GM19043 (cell line): ENCODE measurements at regions not wholly inside any gene's neighbourhood (a gene's known extent, or its start where the extent isn't known, plus 50 kb on each side); places are given as distances from the start of the nearest gene placed in this dataset.
"Not testable (repeated sequence)": the region's sequence is repeated elsewhere in the genome, so short reads cannot be mapped to it uniquely, and the experiment has no call there.

Experiments used
- ATAC-seq: cut with Tn5 transposase; IDR thresholded peaks from one replicate; pipeline ENCODE4 v1.9.1; 2021; ENCODE audit warnings: low read depth; ENCODE audit not compliant: unreplicated experiment

DNA sequence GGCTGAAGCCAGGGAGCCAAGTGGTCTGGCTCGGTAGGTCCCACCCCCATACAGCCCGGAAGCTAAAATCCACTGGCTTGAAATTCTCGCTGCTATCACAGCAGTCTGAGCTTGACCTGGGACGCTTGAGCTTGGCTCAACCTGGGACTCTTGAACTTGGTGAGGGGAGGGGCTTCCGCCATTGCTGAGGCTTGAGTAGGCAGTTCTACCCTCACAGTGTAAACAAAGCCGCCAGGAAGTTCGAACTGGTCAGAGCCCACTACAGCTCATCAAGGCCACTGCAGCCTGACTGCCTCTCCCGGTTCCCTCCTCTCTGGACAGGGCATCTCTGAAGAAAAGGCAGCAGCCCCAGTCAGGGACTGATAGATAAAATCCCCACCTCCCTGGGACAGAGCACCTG lies 1337.7 kb downstream of the HACE1 start:
- no peak for ATAC-seq

GRCh38 chr6:103516336-103516735 lies 1343.4 kb downstream of the HACE1 start:
- ATAC-seq: no peak

GRCh38 chr6:103507052-103507451 lies 1352.7 kb downstream of the HACE1 start:
- ATAC-seq: no peak

GRCh38 chr6:103505155-103505518 lies 1354.6 kb downstream of the HACE1 start:
- ATAC-seq: no peak

DNA sequence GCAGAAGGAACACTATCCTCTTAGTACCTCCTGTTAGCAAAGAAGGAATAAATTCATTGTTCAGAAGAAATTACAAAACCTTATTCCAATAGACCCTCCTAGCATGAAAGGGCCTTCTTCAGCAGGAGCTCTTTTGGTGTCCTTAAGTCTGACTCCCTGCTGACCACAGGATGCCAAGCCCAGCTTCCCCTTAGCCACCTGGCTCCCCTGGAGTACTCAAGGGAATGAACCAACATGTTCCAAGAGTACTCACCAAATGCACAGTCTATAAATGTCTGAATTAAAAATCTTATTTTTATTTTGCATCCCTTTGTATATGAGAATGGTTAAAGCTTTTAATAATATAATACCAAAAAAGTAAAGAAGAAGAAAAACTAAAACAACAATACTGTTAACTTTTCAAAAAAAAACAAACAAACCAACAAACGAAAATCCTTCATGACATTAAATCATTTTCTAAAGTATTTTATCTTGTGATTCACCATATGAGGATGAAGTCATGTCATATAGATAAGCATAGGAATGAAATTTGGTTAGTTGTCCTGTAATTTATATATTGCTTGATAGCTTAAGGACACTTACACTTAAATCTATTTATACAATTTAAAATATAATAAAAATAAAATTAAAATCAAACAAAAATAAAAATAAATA lies 1355.1 kb downstream of the HACE1 start:
- ATAC-seq: no peak

GRCh38 chr6:103496588-103496987 lies 1363.1 kb downstream of the HACE1 start:
- ATAC-seq: not testable (repeated sequence)

DNA sequence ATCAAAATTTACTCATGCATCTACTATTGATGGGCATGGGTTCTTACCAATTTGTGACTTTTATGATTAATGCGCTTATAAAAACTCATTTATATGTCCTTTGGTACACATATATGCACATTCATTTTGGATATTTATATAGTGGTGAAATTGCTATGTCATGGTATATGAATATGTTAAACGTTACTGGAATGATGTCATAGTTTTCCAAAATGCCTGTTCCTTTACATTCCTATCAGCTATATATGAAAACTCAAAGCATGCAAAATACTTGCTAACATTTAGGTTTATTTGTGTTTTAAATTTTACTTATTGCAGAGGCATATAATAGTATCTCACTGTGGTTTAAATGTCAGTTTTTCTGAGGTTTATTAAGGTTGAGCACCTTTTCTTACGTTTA lies 1403.1 kb downstream of the HACE1 start:
- no peak for ATAC-seq

DNA sequence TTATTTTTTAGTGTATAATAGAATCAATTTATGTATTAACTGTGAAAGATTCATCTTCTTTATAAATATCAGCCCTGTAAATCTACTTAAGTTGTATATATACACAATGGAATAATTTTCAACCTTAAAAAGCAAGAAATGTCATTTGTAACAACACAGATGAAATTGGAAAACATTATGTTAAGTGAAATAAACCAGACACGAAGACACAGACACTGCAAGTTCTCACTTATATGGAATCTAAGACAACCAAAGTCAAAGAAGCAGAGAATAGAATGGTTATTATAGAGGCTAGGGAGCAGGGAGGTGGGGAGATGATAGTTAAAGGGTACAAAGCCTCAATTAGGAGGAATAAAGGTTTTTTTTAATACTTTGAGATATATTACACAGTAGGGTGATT lies 1404.4 kb downstream of the HACE1 start:
- ATAC-seq: no peak

- no peak for ATAC-seq
Measured at GRCh38 chr6:103409475-103409874, 1450.2 kb downstream of the HACE1 start.

GRCh38 chr6:103405321-103405720 lies 1454.4 kb downstream of the HACE1 start:
- ATAC-seq: no peak

DNA sequence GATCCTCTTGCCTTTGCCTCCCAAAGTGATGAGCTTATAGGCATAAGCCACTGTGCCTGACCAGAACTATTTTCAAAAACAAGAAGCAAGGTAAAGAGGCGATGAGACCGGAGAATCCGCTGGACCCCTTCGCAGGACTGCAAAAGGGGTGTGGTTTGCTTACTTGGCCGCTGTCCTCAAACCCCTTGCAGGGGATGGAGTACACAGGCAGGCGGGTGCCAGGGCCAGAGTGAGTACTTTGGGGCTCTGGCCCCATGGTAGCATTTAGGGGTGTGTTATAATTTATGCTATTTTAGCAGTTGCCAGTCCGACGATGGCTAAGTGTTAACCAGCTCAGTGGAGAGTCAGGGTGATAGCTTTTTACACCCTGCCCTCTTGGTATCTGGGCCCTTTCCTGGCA lies 1454.9 kb downstream of the HACE1 start:
- ATAC-seq: no peak

DNA sequence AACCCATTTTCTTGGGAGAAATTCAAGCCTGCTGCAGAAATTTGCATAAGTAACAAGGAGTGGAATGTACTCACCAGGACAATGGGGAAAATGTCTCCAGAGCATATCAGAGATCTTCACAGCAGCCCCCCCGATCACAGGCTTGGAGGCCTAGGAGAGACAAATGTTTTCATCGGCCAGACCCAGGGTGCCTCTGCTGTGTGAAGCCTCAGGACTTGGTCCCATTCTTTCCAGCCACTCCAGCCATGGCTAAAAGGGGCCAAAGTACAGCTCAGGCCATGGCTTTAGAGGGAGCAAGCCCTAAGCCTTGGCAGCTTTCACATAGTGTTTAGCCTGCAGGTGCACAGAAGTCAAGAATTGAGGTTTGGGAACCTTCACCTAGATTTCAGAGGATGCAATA lies 1463.0 kb downstream of the HACE1 start:
- ATAC-seq: no peak

GRCh38 chr6:103379272-103379671 lies 1480.4 kb downstream of the HACE1 start:
- ATAC-seq: no peak

- ATAC-seq: no peak
Measured at GRCh38 chr6:103367212-103367611, 1492.5 kb downstream of the HACE1 start.

DNA sequence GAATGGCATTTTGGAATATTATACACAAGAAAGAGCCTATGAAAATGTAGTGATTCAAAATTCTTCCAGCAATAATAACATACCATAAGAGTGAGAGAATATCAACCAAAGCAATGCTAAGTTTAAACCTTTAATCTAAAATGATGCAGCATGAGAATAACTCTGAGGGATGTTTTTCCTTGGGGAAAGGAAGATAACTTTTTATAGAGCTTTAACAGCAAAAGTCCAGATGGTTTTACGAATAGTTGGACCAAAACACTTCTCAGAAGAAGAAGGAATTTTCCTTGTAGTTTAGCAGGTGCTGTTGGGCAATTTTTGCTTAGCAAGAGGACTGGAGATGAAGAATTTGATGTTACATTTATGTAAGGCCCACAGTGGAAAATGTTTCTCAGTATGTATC lies 1503.2 kb downstream of the HACE1 start:
- no peak for ATAC-seq

GRCh38 chr6:103344554-103345163 lies 1515.1 kb downstream of the HACE1 start:
- ATAC-seq: no peak

DNA sequence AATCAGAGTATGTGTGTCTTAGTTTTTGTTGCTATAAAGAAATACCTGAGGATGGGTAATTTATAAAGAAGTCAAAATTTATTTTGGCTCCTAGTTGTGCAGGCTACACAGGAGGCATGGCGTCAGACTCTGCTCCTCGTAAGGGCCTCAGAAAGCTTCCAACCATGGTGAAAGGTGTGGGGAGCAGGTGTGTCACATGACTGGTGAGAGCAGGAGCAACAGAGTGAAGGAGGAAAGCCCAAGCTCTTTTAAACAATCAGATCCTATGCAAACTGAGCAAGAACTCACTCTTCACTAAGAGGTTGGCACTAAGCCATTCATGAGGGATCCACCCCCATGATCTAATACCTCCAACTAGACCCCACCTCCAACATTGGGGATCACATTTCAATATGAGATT lies 1524.3 kb downstream of the HACE1 start:
- no peak for ATAC-seq

DNA sequence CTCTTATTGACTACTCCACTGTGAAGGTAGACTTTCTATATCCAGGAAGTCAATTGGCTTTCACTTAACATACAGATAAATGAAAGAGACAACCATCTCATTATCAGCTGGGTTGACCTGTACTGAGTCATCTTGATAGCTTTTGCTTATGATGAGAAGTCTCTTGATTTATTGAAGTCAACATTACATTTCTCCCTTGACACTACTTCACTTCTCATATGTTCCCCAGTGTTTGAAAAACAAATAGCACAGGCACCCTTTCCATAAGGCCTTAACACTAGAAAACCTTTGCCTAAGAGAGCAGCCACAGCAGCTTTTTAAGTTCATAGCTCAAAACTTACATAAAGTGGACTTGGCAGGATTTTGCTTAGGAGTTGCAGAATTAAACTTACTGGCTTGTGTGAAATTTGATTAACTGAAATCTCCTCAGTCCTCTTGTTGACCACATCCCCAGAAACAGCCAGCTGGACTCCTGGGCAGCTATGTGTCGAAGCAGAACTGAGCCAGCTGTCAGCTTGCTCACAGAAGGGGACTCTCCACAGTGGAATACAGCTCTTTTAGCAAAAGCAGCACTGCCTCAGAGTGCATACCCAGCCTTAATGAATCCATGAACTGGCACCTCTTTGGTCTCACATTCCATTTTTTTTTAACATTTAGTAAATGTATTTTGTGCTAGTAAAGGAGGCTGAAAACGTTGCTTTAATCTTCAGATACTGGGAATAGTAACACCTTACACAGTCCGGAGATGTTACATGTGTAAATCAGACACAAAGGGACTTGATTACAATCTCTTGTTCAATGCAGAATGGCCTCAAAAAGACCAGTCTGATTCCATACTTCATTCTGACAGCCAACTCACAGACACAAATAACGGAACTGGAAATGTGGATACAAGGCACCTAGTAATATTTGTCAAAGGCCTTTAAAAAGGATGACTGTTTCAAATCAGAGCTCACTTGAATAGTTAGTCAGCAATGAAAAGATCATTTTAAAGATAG lies 1532.7 kb downstream of the HACE1 start:
- no peak for ATAC-seq

GRCh38 chr6:103313432-103313831 lies 1546.3 kb downstream of the HACE1 start:
- no peak for ATAC-seq

GRCh38 chr6:103294376-103294775 lies 1565.3 kb downstream of the HACE1 start:
- ATAC-seq: not testable (repeated sequence)

GRCh38 chr6:103284835-103285234 lies 1574.9 kb downstream of the HACE1 start:
- ATAC-seq: no peak
